Forelimb muscle (tissue), 1 donor: ENCODE measurements at regions not wholly inside any gene's neighbourhood (a gene's known extent, or its start where the extent isn't known, plus 50 kb on each side); places are given as distances from the start of the nearest gene placed in this dataset.

Experiments
- DNase-seq: peaks from one replicate; pipeline ENCODE4 v3.0.0-alpha.2; 2013; ENCODE audit warnings: low read depth

DNA sequence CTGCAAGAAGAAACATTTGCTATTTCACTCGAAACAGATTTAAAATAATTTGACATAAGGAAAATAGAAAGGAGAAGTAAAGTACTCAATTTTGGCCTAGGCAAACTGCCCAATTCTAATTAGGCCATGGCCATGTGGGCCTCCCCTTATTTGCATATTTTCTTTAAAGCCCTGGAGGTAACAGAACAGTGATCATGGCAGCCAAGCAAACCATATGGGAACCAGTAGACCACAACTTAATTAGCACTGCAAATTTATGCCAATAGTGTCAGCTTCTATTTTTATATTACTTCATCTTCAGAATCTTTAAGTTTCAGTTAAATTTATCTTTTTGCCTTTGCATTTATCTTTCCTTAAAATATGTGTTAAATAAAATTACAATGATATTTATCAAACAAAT, 63.3 kb upstream of the THSD7A start:
- DNase-seq = no peak

DNA sequence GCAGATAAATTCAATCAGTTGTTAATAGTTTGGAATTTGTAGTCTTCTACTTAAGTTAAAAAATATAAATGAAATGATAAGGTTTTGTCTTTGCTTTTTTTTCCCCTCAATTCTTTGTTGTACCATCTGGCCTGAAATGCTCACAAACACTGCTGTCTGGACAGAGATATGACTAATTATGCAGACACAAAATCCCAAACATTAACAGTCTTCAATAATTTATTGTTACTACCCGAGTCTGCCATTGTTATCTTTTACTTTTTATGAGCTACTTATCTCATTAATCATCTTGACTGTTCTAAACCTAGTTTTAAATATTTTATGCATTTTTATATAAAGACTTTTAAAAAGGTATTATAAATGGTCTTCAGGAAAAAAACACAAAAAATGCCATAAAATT, 64.7 kb upstream of the THSD7A start:
- DNase-seq = no peak

- no peak for DNase-seq
Measured at GRCh38 chr7:11899247-11899646, 67.2 kb upstream of the THSD7A start.

DNA sequence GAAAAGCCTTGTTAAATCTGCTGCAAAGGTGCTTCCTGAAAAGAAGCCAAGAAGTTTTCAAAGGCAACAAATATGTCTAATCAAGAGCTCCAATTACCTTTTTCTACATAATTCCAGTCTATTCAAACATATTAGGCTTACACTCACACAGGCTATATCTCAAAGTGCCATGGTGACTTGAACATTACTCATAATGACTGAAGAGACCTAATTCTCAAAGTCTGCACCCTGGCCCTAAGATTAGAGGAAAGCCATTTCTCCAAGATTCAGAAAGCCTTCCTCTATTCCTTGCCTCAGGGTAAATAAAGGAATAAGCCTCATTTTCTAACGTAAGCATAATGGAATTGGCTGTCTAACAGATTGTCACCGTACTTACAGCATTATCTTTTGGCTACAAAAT, 78.3 kb upstream of the THSD7A start:
- no peak for DNase-seq

- no peak for DNase-seq
Measured at GRCh38 chr7:11911900-11912299, 79.9 kb upstream of the THSD7A start.

- no peak for DNase-seq
Measured at GRCh38 chr7:11914645-11915044, 82.6 kb upstream of the THSD7A start.

DNA sequence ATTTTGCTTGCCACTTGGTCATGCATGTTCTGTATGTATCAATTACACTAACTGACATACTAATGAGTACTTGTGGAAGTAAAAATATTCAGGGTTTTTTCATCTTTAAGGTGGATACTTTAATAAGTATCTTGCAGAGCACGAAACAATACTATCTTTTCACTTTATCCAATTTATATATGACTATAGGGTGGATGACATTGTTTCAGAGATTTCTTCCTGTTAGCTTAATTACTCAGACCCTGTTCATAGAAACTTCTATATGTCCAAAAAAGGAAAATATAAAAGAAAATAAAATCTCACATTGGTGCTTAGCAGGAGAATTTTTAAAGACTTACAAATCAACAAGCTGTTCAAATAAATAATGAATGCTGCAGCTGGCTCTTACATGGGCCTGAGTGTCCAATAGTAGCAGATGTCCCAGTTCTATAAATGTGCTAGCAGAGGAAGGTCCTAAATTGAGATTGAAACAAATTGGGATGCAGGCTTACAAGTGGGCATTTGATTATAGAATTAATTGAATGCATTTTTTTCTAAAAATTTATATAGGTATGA, 91.5 kb upstream of the THSD7A start:
- DNase-seq = no peak

DNA sequence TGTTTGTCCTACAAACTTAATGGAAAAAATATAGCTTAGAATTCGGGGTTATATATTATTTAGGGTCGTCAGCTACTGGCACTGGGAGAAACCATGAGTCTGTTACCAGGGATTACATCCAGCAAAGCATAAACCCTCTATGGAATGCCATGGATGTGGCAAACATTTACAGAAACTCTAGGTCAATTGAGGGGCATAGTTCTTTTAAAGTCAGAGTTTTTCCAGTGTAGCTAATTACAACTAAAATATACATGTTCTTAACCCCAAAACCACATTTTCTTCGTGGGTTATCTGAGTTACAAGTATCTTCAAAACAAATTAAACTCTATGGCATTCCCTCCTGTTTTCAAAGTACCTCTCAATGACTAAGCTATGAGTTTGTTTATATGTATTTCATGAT, 99.3 kb upstream of the THSD7A start:
- DNase-seq = no peak

DNA sequence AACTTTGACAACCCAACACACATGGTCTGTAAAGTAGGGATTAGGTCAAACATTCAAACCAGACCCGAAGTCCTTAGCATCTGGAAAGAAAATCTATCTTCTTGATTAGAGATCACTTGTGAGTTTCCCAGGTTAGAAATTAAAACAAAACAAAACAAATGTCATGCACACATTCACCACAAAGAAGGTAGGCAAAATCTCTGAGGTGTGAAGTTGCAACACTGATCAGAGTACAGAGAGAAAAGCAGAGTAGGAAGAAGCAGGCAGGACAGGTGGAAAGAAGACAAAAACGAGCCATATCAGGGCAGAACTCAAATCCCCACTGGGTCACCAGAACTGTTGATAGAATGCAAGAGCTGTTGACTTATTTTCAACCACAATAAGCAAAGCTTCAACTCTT, 102.8 kb upstream of the THSD7A start:
- no peak for DNase-seq

DNA sequence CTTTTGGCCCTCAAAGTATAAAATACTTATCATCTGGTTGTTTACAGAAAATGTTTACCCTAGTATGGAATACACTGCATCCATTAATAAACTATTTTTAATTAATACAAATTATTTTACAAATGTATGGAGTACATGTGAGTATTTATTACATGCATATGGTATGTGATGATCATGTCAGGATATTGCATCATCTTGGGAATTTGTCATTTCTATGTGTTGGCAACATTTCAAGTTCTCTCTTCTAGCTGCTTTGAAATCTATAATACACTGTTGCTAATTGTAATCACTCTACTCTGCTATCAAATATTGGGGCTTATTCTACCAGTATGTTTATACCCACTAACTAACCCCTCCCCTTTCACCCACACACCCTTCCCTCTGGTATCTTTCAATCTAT, 103.9 kb upstream of the THSD7A start:
- no peak for DNase-seq

GRCh38 chr7:11946794-11947193, 114.8 kb upstream of the THSD7A start:
- DNase-seq = no peak

GRCh38 chr7:11950281-11950680, 118.3 kb upstream of the THSD7A start:
- DNase-seq = no peak

DNA sequence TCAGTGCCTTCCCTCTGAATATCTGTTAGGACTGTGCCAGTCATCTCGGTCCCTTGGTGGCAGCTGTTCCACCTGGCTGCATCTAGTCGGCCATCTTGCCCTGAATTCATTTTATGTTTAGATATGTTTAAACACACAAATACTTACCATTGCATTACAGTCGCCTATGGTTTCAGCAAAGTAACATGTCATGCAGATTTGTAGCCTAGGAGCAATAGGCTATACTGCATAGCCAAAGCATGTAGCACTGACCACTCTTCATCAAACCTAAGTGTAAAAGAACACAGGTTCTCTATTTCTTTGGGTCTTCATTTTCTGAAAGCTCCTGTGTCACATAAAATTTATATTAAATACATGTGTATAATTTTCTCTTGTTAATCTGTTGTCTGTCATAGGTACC, 118.9 kb upstream of the THSD7A start:
- DNase-seq = no peak

GRCh38 chr7:11951909-11952308, 119.9 kb upstream of the THSD7A start:
- no peak for DNase-seq

DNA sequence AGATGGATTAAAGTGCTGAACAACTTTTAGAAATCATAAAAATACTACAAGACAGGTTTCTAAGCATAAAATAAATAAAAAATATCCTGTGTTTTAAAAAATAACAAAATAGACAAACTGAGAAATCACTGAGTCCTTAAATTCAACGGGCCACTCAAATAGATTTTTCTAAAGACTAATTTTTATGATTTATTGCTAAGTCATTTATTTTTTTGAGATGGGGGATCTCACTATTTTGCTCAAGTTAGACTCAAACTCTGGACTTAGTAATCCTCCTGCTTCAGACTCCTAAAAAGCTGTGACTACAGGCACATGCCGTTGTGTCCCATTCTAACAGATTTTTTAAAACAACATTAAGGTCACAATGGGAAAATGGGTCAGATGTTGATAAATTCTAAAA, 121.0 kb upstream of the THSD7A start:
- DNase-seq = no peak

GRCh38 chr7:11956991-11957390, 125.0 kb upstream of the THSD7A start:
- no peak for DNase-seq

DNA sequence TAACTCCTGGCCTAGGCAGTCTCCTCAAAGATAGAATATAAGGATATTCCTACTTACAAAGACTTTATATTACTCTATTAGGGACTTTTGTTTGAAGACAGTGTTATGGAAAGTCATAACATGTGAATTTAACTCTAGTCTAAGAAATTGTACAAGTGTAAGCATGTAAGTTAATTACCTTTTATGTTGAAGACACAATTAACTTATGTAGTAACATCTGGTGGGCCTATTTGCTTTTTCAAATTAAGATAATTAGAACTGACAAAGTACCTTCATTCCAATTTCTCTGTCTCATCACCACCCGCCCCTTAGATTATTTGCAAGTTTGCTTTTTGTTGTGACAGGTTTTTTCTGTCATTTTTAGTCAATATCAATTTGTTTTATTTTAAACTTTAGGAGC, 126.0 kb upstream of the THSD7A start:
- no peak for DNase-seq

GRCh38 chr7:11959121-11959520, 127.1 kb upstream of the THSD7A start:
- DNase-seq = no peak

GRCh38 chr7:11960621-11961020, 128.6 kb upstream of the THSD7A start:
- no peak for DNase-seq

- no peak for DNase-seq
Measured at GRCh38 chr7:11969643-11970042, 137.6 kb upstream of the THSD7A start.

DNA sequence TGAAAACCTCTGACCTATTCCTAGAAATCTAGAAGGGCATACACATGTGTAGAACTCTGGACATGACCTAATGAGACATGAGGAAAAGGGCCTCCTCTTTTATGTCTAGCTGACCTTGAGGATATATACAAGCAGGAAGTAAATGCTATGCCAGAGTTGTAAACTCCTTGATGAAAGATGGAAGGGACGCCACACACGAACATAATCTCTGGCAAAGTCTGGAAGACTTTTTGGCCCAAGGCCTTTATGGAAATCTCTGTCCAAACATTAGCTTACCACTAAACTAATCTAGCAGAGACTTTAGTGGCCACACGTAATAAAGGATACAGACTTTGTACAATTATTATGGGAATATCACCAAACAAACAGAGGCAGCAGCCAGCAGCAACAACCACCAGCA, 138.1 kb upstream of the THSD7A start:
- no peak for DNase-seq

GRCh38 chr7:11985376-11985775, 153.4 kb upstream of the THSD7A start:
- DNase-seq = no peak

GRCh38 chr7:11985971-11986370, 154.0 kb upstream of the THSD7A start:
- DNase-seq = no peak

- no peak for DNase-seq
Measured at GRCh38 chr7:11988186-11988585, 156.2 kb upstream of the THSD7A start.

GRCh38 chr7:12002428-12002827, 170.4 kb upstream of the THSD7A start:
- DNase-seq = no peak
